Activated B cell treated with CpG ODN at 0.5 μM for 24 hours (primary cell): ENCODE measurements at regions not wholly inside any gene's neighbourhood (a gene's known extent, or its start where the extent isn't known, plus 50 kb on each side); places are given as distances from the start of the nearest gene placed in this dataset.
"Not testable (repeated sequence)": the region's sequence is repeated elsewhere in the genome, so short reads cannot be mapped to it uniquely, and the experiment has no call there.

Experiments used
- ATAC-seq: fragments of 200-7000 bp; cut with Tn5 transposase; one replicate; pipeline ENCODE4 v1.10.0; 2021; ENCODE audit warnings: low read depth, mild to moderate bottlenecking, moderate library complexity
- CTCF ChIA-PET: fragments of 350-600 bp; sonication (Branson Sonifier 250); formaldehyde crosslinking; loops from one replicate; lab custom pipeline; 2021; ENCODE audit warnings: antibody characterized with exemption; lab: Charles Lee
- POLR2A ChIA-PET: fragments of 350-600 bp; sonication (Branson Sonifier 250); formaldehyde crosslinking; loops from one replicate; lab custom pipeline; 2021; ENCODE audit warnings: antibody characterized with exemption; lab: Charles Lee
- DNase-seq: peaks from one replicate; pipeline ENCODE4 v3.0.0; 2022
- H3K27ac Mint-ChIP-seq: one replicate; pipeline ENCODE4 v1.8.0; 2020; ENCODE audit warnings: mixed read lengths
- H3K27me3 Mint-ChIP-seq: one replicate; pipeline ENCODE4 v1.8.0; 2021; ENCODE audit warnings: mixed read lengths
- H3K36me3 Mint-ChIP-seq: one replicate; pipeline ENCODE4 v1.8.0; 2021; ENCODE audit warnings: low read depth, mixed read lengths
- H3K4me1 Mint-ChIP-seq: one replicate; pipeline ENCODE4 v1.8.0; 2021; ENCODE audit warnings: mixed read lengths
- H3K4me3 Mint-ChIP-seq: one replicate; pipeline ENCODE4 v1.8.0; 2020; ENCODE audit warnings: mild to moderate bottlenecking, mixed read lengths
- H3K9me3 Mint-ChIP-seq: one replicate; pipeline ENCODE4 v1.8.0; 2020; ENCODE audit warnings: mixed read lengths
- CTCF ChIP-seq: fragments of 200-600 bp; IDR thresholded peaks from one replicate; pipeline ENCODE4 v1.8.0; 2022; ENCODE audit warnings: antibody characterized with exemption, mild to moderate bottlenecking
- intact Hi-C: fragments of 100-400 bp; cut with micrococcal nuclease; formaldehyde crosslinking; loops from one replicate; pipeline ENCODE4 v1.15.1; 2024

- ChIA-PET POLR2A (no interaction called here), CTCF (no interaction called here)
- peaks cover 1% of the 10 kb centered on the region for H3K9me3 Mint-ChIP-seq
- no peak for DNase-seq
- no peaks in the 10 kb centered on the region for H3K27me3 Mint-ChIP-seq
- H3K4me1 Mint-ChIP-seq, result no peaks in the 10 kb centered on the region
- no peak overlapping the region for H3K27ac Mint-ChIP-seq
- intact Hi-C loops, result no loop called here
- H3K36me3 Mint-ChIP-seq, result no peaks in the 10 kb centered on the region
- TF ChIP-seq CTCF, result no peak
- H3K4me3 Mint-ChIP-seq, result no peak overlapping the region
- ATAC-seq, result no peak
Observed at GRCh38 chr5:8730194-8730593, 815.7 kb downstream of the SEMA5A start.

GRCh38 chr5:8731110-8731509, 814.8 kb downstream of the SEMA5A start:
- DNase-seq, H3K27ac Mint-ChIP-seq, POLR2A ChIA-PET, H3K4me1 Mint-ChIP-seq, intact Hi-C loops, H3K4me3 Mint-ChIP-seq, H3K36me3 Mint-ChIP-seq, H3K9me3 Mint-ChIP-seq, ATAC-seq, H3K27me3 Mint-ChIP-seq, CTCF ChIA-PET: not testable (repeated sequence)

- ChIA-PET CTCF (no interaction called here), POLR2A (no interaction called here)
- Mint-ChIP-seq H3K9me3 (peaks cover 5% of the 10 kb centered on the region), H3K36me3 (no peaks in the 10 kb centered on the region), H3K27ac (no peak overlapping the region), H3K4me3 (no peak overlapping the region), H3K4me1 (no peaks in the 10 kb centered on the region), H3K27me3 (no peaks in the 10 kb centered on the region)
- ATAC-seq, result no peak
- no peak for DNase-seq
- no peak for TF ChIP-seq CTCF
- intact Hi-C loops, result no loop called here
Observed at GRCh38 chr5:8740595-8740994, 805.3 kb downstream of the SEMA5A start.

- H3K36me3 Mint-ChIP-seq, result no peaks in the 10 kb centered on the region
- H3K27ac Mint-ChIP-seq, result no peak overlapping the region
- ATAC-seq (no peak), DNase-seq (no peak)
- no peak for TF ChIP-seq CTCF
- H3K4me3 Mint-ChIP-seq, result no peak overlapping the region
- POLR2A ChIA-PET, result no interaction called here
- CTCF ChIA-PET, result no interaction called here
- H3K27me3 Mint-ChIP-seq, result no peaks in the 10 kb centered on the region
- H3K9me3 Mint-ChIP-seq, result no peaks in the 10 kb centered on the region
- H3K4me1 Mint-ChIP-seq, result no peaks in the 10 kb centered on the region
- intact Hi-C loops, result no loop called here
Observed at GRCh38 chr5:8749556-8749955, 796.3 kb downstream of the SEMA5A start.

GRCh38 chr5:8750100-8750499, 795.8 kb downstream of the SEMA5A start:
- Mint-ChIP-seq H3K4me3 (no peak overlapping the region), H3K36me3 (no peaks in the 10 kb centered on the region), H3K9me3 (no peaks in the 10 kb centered on the region), H3K4me1 (no peaks in the 10 kb centered on the region), H3K27ac (no peak overlapping the region), H3K27me3 (no peaks in the 10 kb centered on the region)
- TF ChIP-seq CTCF, result no peak
- POLR2A ChIA-PET, result no interaction called here
- ATAC-seq (no peak), DNase-seq (no peak)
- CTCF ChIA-PET, result no interaction called here
- intact Hi-C loops, result no loop called here

GRCh38 chr5:8751971-8752370, 793.9 kb downstream of the SEMA5A start:
- TF ChIP-seq CTCF, result no peak
- Mint-ChIP-seq H3K36me3 (no peaks in the 10 kb centered on the region), H3K9me3 (no peaks in the 10 kb centered on the region), H3K4me3 (no peak overlapping the region), H3K4me1 (no peaks in the 10 kb centered on the region), H3K27me3 (no peaks in the 10 kb centered on the region), H3K27ac (no peak overlapping the region)
- ATAC-seq (no peak), DNase-seq (no peak)
- POLR2A ChIA-PET, result interaction anchor here (0.6 kb wide), 1 partner anchor 1444 kb away, joined by 5 read pairs; no protein-coding TSS in a partner anchor
- CTCF ChIA-PET, result no interaction called here
- intact Hi-C loops, result no loop called here
